ENCODE measurements at regions not wholly inside any gene's neighbourhood (a gene's known extent, or its start where the extent isn't known, plus 50 kb on each side); places are given as distances from the start of the nearest gene placed in this dataset.

GRCh38 chr10:128985036-128985435 lies 482.0 kb upstream of the MGMT start:
- TF ChIP-seq ZBTB1 (CRISPR knock-in tag; IDR thresholded peaks at IDR 0.05; ENCODE audit: borderline replicate concordance, low read depth) (no peak), EZH2 (IDR thresholded peaks at IDR 0.05; ENCODE audit: borderline replicate concordance, low read depth, low read length) (no peak)

Measured in K562 (cell line).